ENCODE measurements at regions not wholly inside any gene's neighbourhood (a gene's known extent, or its start where the extent isn't known, plus 50 kb on each side); places are given as distances from the start of the nearest gene placed in this dataset.

DNA sequence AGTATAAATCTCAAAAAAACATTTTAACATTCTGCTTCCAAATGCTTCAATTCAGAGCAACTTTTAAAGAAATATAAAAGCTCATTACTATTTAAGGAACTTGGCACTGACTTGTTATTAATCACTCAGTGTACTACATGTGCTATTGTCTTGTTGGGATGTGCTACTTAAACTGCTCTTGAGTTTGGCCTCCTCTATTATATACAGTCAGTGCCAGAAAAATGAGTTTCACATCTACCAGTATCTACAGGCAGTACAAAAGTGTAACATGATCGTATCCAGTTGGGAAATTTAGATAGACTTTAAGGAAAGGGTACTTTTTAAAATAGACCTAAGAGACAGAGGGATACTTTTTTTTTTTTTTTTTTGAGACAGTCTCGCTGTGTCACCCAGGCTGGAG lies 627.3 kb upstream of the SLC35B3 start:
- no peak for DNase-seq
- Histone ChIP-seq H3K4me1 (ENCODE audit: control insufficient read depth in 1 of 2, insufficient read depth in 2 of 2, low read length in 2 of 2) (no peaks in the 10 kb centered on the region), H3K36me3 (replicated peaks in 1 of 2; ENCODE audit: control insufficient read depth in 1 of 2, insufficient read depth in 2 of 2, low read length in 2 of 2) (no peaks in the 10 kb centered on the region), H3K9me3 (replicated peaks in 1 of 2; ENCODE audit: control insufficient read depth in 1 of 2, insufficient read depth in 1 of 2, low read length in 2 of 2) (no peaks in the 10 kb centered on the region), H3K4me2 (replicated peaks; ENCODE audit: extremely low read depth, low read length, poor library complexity, severe bottlenecking) (no peak overlapping the region), H4K20me1 (ENCODE audit: insufficient read depth, low read length) (no peaks in the 10 kb centered on the region), H3K27ac (ENCODE audit: low read depth in 1 of 2, low read length in 2 of 2) (no peak overlapping the region), H3K79me2 (ENCODE audit: insufficient read depth, low read length) (no peaks in the 10 kb centered on the region), H2AFZ (ENCODE audit: insufficient read depth, low read depth, low read length, poor library complexity, severe bottlenecking) (no peak overlapping the region), H3K27me3 (ENCODE audit: control insufficient read depth in 2 of 2, insufficient read depth in 2 of 2, low read length in 2 of 2) (no peaks in the 10 kb centered on the region), H3K9ac (ENCODE audit: insufficient read depth, low read length, poor library complexity, severe bottlenecking) (no peak overlapping the region), H3K4me3 (replicated peaks in 1 of 3; ENCODE audit: low read depth in 2 of 3, low read length in 3 of 3) (no peak overlapping the region)
- Mint-ChIP-seq H3K36me3 (no peaks in the 10 kb centered on the region), H3K27ac (no peak overlapping the region), H3K27me3 (ENCODE audit: low read depth in 3 of 3) (peaks cover 0 to 1% (median 0%) of the 10 kb centered on the region in 3 donors), H3K4me3 (no peak overlapping the region), H3K9me3 (peaks cover 0 to 3% (median 0%) of the 10 kb centered on the region in 7 donors), H3K4me1 (no peaks in the 10 kb centered on the region)
- no CpG with 5 or more reads among the region's 2 CpGs for WGBS (ENCODE audit: insufficient coverage)
- intact Hi-C loops (cut with micrococcal nuclease): no loop called here
- TF ChIP-seq CTCF (IDR thresholded peaks at IDR 0.05): no peak

DNA sequence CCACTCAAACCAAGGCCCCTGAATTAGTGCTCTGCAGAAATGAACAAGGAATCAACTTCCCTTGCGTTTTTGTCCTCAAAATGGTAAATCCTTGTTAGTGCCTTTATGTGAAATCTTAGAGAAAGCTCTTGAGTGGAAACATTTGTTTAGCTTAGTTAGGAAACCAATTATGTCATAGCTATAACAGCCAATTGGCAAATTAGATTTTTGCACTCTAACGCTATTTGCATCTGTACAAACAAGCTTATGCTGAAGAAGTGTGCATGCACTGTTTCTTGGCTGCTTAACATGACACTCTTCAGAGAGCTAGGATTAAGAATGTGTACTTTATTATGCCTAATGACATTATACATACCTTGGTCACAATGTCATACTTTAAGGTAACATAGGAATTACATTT lies 622.6 kb upstream of the SLC35B3 start:
- H3K79me2 ChIP-seq (ENCODE audit: insufficient read depth, low read length): no peaks in the 10 kb centered on the region
- H2AFZ ChIP-seq (ENCODE audit: insufficient read depth, low read depth, low read length, poor library complexity, severe bottlenecking): no peak overlapping the region
- no peaks in the 10 kb centered on the region for H4K20me1 ChIP-seq (ENCODE audit: insufficient read depth, low read length)
- intact Hi-C loops (cut with micrococcal nuclease): no loop called here
- no peak overlapping the region for H3K27ac ChIP-seq (ENCODE audit: low read depth in 1 of 2, low read length in 2 of 2)
- no peaks in the 10 kb centered on the region for H3K4me1 ChIP-seq (ENCODE audit: control insufficient read depth in 1 of 2, insufficient read depth in 2 of 2, low read length in 2 of 2)
- no peak for TF ChIP-seq CTCF (IDR thresholded peaks at IDR 0.05)
- Mint-ChIP-seq H3K4me3 (no peak overlapping the region), H3K27ac (no peak overlapping the region), H3K9me3 (peaks cover 0 to 2% (median 0%) of the 10 kb centered on the region in 7 donors), H3K36me3 (no peaks in the 10 kb centered on the region), H3K27me3 (ENCODE audit: low read depth in 3 of 3) (peaks cover 0 to 3% (median 2%) of the 10 kb centered on the region in 3 donors), H3K4me1 (no peaks in the 10 kb centered on the region)
- WGBS (ENCODE audit: insufficient coverage): 100% methylated on average over 1 of the region's 2 CpGs
- no peak overlapping the region for H3K4me3 ChIP-seq (replicated peaks in 1 of 3; ENCODE audit: low read depth in 2 of 3, low read length in 3 of 3)
- H3K9ac ChIP-seq (ENCODE audit: insufficient read depth, low read length, poor library complexity, severe bottlenecking): no peak overlapping the region
- H3K27me3 ChIP-seq (ENCODE audit: control insufficient read depth in 2 of 2, insufficient read depth in 2 of 2, low read length in 2 of 2): no peaks in the 10 kb centered on the region
- no peak for DNase-seq
- H3K9me3 ChIP-seq (replicated peaks in 1 of 2; ENCODE audit: control insufficient read depth in 1 of 2, insufficient read depth in 1 of 2, low read length in 2 of 2): no peaks in the 10 kb centered on the region
- no peak overlapping the region for H3K4me2 ChIP-seq (replicated peaks; ENCODE audit: extremely low read depth, low read length, poor library complexity, severe bottlenecking)
- H3K36me3 ChIP-seq (replicated peaks in 1 of 2; ENCODE audit: control insufficient read depth in 1 of 2, insufficient read depth in 2 of 2, low read length in 2 of 2): no peaks in the 10 kb centered on the region
